ENCODE measurements at regions not wholly inside any gene's neighbourhood (a gene's known extent, or its start where the extent isn't known, plus 50 kb on each side); places are given as distances from the start of the nearest gene placed in this dataset.
"Not testable (repeated sequence)": the region's sequence is repeated elsewhere in the genome, so short reads cannot be mapped to it uniquely, and the experiment has no call there.

GRCh38 chr3:135393898-135394525 lies 571.5 kb upstream of the PPP2R3A start:
- no peak for DNase-seq

GRCh38 chr3:135412475-135412874 lies 553.1 kb upstream of the PPP2R3A start:
- DNase-seq = no peak

- DNase-seq = no peak
These were observed 549.3 kb upstream of the PPP2R3A start for GRCh38 chr3:135416182-135416581.

GRCh38 chr3:135419155-135419554 lies 546.4 kb upstream of the PPP2R3A start:
- DNase-seq = no peak

- DNase-seq = no peak
These were observed 539.0 kb upstream of the PPP2R3A start for GRCh38 chr3:135426508-135426907.

GRCh38 chr3:135432402-135432801 lies 533.1 kb upstream of the PPP2R3A start:
- DNase-seq = no peak

GRCh38 chr3:135438889-135439597 lies 526.5 kb upstream of the PPP2R3A start:
- DNase-seq = not testable (repeated sequence)

- DNase-seq = not testable (repeated sequence)
These were observed 525.9 kb upstream of the PPP2R3A start for GRCh38 chr3:135439632-135440031.

- DNase-seq = no peak
These were observed 525.3 kb upstream of the PPP2R3A start for GRCh38 chr3:135440233-135440632.

- DNase-seq = no peak
These were observed 524.8 kb upstream of the PPP2R3A start for GRCh38 chr3:135440746-135441145.

- no peak for DNase-seq
These were observed 521.5 kb upstream of the PPP2R3A start for GRCh38 chr3:135444058-135444457.

- no peak for DNase-seq
These were observed 518.0 kb upstream of the PPP2R3A start for GRCh38 chr3:135447483-135447882.

GRCh38 chr3:135448520-135448919 lies 517.0 kb upstream of the PPP2R3A start:
- no peak for DNase-seq

GRCh38 chr3:135449046-135449445 lies 516.5 kb upstream of the PPP2R3A start:
- DNase-seq = no peak

GRCh38 chr3:135451037-135451785 lies 514.3 kb upstream of the PPP2R3A start:
- no peak for DNase-seq

- no peak for DNase-seq
These were observed 512.6 kb upstream of the PPP2R3A start for GRCh38 chr3:135452881-135453280.

- no peak for DNase-seq
These were observed 512.2 kb upstream of the PPP2R3A start for GRCh38 chr3:135453326-135453725.

- DNase-seq = no peak
These were observed 510.6 kb upstream of the PPP2R3A start for GRCh38 chr3:135454890-135455289.

GRCh38 chr3:135456108-135456790 lies 509.3 kb upstream of the PPP2R3A start:
- DNase-seq = no peak

- no peak for DNase-seq
These were observed 506.8 kb upstream of the PPP2R3A start for GRCh38 chr3:135458541-135459322.

GRCh38 chr3:135460273-135460672 lies 505.3 kb upstream of the PPP2R3A start:
- no peak for DNase-seq

- DNase-seq = no peak
These were observed 493.6 kb upstream of the PPP2R3A start for GRCh38 chr3:135471911-135472310.

Data from fibroblast of skin of back (primary cell).